Kasumi-1 (cell line): ENCODE measurements at regions not wholly inside any gene's neighbourhood (a gene's known extent, or its start where the extent isn't known, plus 50 kb on each side); places are given as distances from the start of the nearest gene placed in this dataset.
A peak's percentile ranks its signal among the peaks of the same experiment; 100 is the strongest.

Experiments
- DNase-seq, 2 experiments: peaks; one replicate each; lab custom pipeline; 2025; lab: John Stamatoyannopoulos, UW

- no peak for DNase-seq
These were observed 944.9 kb upstream of the MIR17HG start for GRCh38 chr13:90402613-90403012.

GRCh38 chr13:90403330-90404082 lies 944.0 kb upstream of the MIR17HG start:
- DNase-seq = no peak

- no peak for DNase-seq
These were observed 942.2 kb upstream of the MIR17HG start for GRCh38 chr13:90405301-90405700.

- peak; percentile 30 to 54 for DNase-seq
These were observed 934.5 kb upstream of the MIR17HG start for GRCh38 chr13:90412980-90413379.

- no peak for DNase-seq
These were observed 933.9 kb upstream of the MIR17HG start for GRCh38 chr13:90413548-90413947.

GRCh38 chr13:90414691-90415596 lies 932.5 kb upstream of the MIR17HG start:
- DNase-seq = peak; percentile 45 to 47

GRCh38 chr13:90415902-90416301 lies 931.6 kb upstream of the MIR17HG start:
- DNase-seq = peak; percentile 33 to 37

- no peak for DNase-seq
These were observed 931.0 kb upstream of the MIR17HG start for GRCh38 chr13:90416519-90416918.

- no peak for DNase-seq
These were observed 930.5 kb upstream of the MIR17HG start for GRCh38 chr13:90416938-90417337.

GRCh38 chr13:90420683-90421082 lies 926.8 kb upstream of the MIR17HG start:
- DNase-seq = no peak

GRCh38 chr13:90427322-90428272 lies 919.9 kb upstream of the MIR17HG start:
- no peak for DNase-seq

GRCh38 chr13:90428522-90429210 lies 918.8 kb upstream of the MIR17HG start:
- no peak for DNase-seq

GRCh38 chr13:90430127-90430526 lies 917.4 kb upstream of the MIR17HG start:
- no peak for DNase-seq

GRCh38 chr13:90436697-90437096 lies 910.8 kb upstream of the MIR17HG start:
- no peak for DNase-seq

- no peak for DNase-seq
These were observed 908.9 kb upstream of the MIR17HG start for GRCh38 chr13:90438576-90438975.

GRCh38 chr13:90443268-90443667 lies 904.2 kb upstream of the MIR17HG start:
- no peak for DNase-seq

- DNase-seq = no peak
These were observed 903.3 kb upstream of the MIR17HG start for GRCh38 chr13:90444232-90444631.

- DNase-seq = no peak
These were observed 902.3 kb upstream of the MIR17HG start for GRCh38 chr13:90445179-90445578.

- no peak for DNase-seq
These were observed 900.3 kb upstream of the MIR17HG start for GRCh38 chr13:90447034-90447733.

GRCh38 chr13:90447734-90448101 lies 899.8 kb upstream of the MIR17HG start:
- DNase-seq = no peak
